Ovary (tissue), 7 donors: ENCODE measurements at regions not wholly inside any gene's neighbourhood (a gene's known extent, or its start where the extent isn't known, plus 50 kb on each side); places are given as distances from the start of the nearest gene placed in this dataset.

Experiments used
- DNase-seq, 5 donors: peaks; one replicate each; pipeline ENCODE4 v3.0.0-alpha.2; 2019 to 2020
- H3K27ac ChIP-seq, 2 donors: fragments of 200-600 bp; one replicate each; pipeline versions ENCODE4 v1.5.1 to v1.8.0; 2019 to 2022
- H3K27me3 ChIP-seq: fragments of 200-600 bp; one replicate; pipeline ENCODE4 v1.8.0; 2022
- H3K36me3 ChIP-seq: fragments of 200-600 bp; sonication (generic); one replicate; pipeline ENCODE4 v1.5.1; 2019
- H3K4me1 ChIP-seq: one replicate; pipeline ENCODE4 v1.8.1; 2013; ENCODE audit warnings: mild to moderate bottlenecking, moderate library complexity; ENCODE audit not compliant: insufficient read depth
- H3K4me3 ChIP-seq: fragments of 200-600 bp; sonication (generic); one replicate; pipeline ENCODE4 v1.5.1; 2017
- H3K9me3 ChIP-seq, 2 donors: fragments of 200-600 bp in 1 of 2; sonication (generic) in 1 of 2; one replicate each; pipeline versions ENCODE4 v1.5.1 to v1.8.1; 2013 to 2019; ENCODE audit warnings: mild to moderate bottlenecking in 1 of 2, moderate library complexity in 1 of 2
- CTCF ChIP-seq, 3 donors: fragments of 450-650 bp in 2 of 3; fragments of 200-600 bp in 1 of 3; IDR thresholded peaks; one replicate each; pipeline versions ENCODE4 v1.5.1 to v1.8.0; 2016 to 2022; ENCODE audit warnings: antibody characterized with exemption in 3 of 3, mild to moderate bottlenecking in 1 of 3
- EP300 ChIP-seq: sonication (generic); formaldehyde crosslinking; IDR thresholded peaks from one replicate; pipeline ENCODE4 v1.6.1; 2017; ENCODE audit warnings: antibody characterized with exemption
- POLR2A ChIP-seq: fragments of 450-650 bp; IDR thresholded peaks from one replicate; pipeline ENCODE4 v1.6.1; 2017; ENCODE audit warnings: antibody characterized with exemption, mild to moderate bottlenecking, moderate library complexity
- WGBS, 3 donors: extraction: QIAGEN DNeasy Blood & Tissue Kit in 1 of 3; methylation state at CpG; one replicate each; pipeline versions ENCODE4 v1.1.5 to v1.1.7; 2013 to 2017; 5-methylcytosine and 5-hydroxymethylcytosine counted together
- intact Hi-C, 4 donors: fragments of 100-400 bp; cut with DNase I; formaldehyde crosslinking; loops; one replicate each; pipeline versions ENCODE4 v1.11.0 to v1.15.1; 2022 to 2023
- donor health status: DM: no; HTN: no; CAD: no; lungs with moderate emphysema.
- donor health status: DM: no; HTN: no; CAD: no.
- donor health status: Bipolar disorder and iron deficiency.
- donor health status: DM: no; HTN: no; CAD: no.
- donor health status: DM: yes; HTN: yes; CAD: no.

- DNase-seq: no peak
- 70 to 85% (median 70%) methylated on average over 2 of the region's 2 CpGs for WGBS, 3 donors
- TF ChIP-seq POLR2A: no peak
- TF ChIP-seq EP300: no peak
- TF ChIP-seq CTCF (IDR thresholded peaks at IDR 0.05): no peak
Observed at GRCh38 chr1:166590161-166590560, 249.1 kb upstream of the POGK start.

GRCh38 chr1:166594646-166595045, 244.6 kb upstream of the POGK start:
- intact Hi-C loops: no loop called here
- H3K4me3 ChIP-seq: no peak overlapping the region
- 85 to 88% (median 86%) methylated on average over 3 of the region's 3 CpGs for WGBS, 3 donors

More at GRCh38 chr1:166590161-166590560, 249.1 kb upstream of the POGK start:
- H3K9me3 ChIP-seq: no peaks in the 10 kb centered on the region
- intact Hi-C loops: no loop called here
- H3K36me3 ChIP-seq: no peaks in the 10 kb centered on the region
- no peaks in the 10 kb centered on the region for H3K27me3 ChIP-seq
- no peaks in the 10 kb centered on the region for H3K4me1 ChIP-seq
- no peak overlapping the region for H3K27ac ChIP-seq
- H3K4me3 ChIP-seq: no peak overlapping the region

GRCh38 chr1:166597516-166597915, 241.8 kb upstream of the POGK start:
- no peak overlapping the region for H3K4me3 ChIP-seq

More at GRCh38 chr1:166594646-166595045, 244.6 kb upstream of the POGK start:
- no peak for TF ChIP-seq POLR2A
- TF ChIP-seq CTCF (IDR thresholded peaks at IDR 0.05): no peak
- TF ChIP-seq EP300: no peak
- no peak overlapping the region for H3K27ac ChIP-seq
- no peaks in the 10 kb centered on the region for H3K27me3 ChIP-seq
- H3K4me1 ChIP-seq: no peaks in the 10 kb centered on the region
- no peaks in the 10 kb centered on the region for H3K36me3 ChIP-seq
- DNase-seq: no peak
- H3K9me3 ChIP-seq: no peaks in the 10 kb centered on the region

GRCh38 chr1:166600574-166600973, 238.7 kb upstream of the POGK start:
- Histone ChIP-seq H3K4me3 (no peak overlapping the region), H3K36me3 (no peaks in the 10 kb centered on the region), H3K4me1 (no peaks in the 10 kb centered on the region), H3K9me3 (no peaks in the 10 kb centered on the region), H3K27me3 (no peaks in the 10 kb centered on the region), H3K27ac (no peak overlapping the region)
- no peak for DNase-seq
- no peak for TF ChIP-seq EP300
- TF ChIP-seq CTCF (IDR thresholded peaks at IDR 0.05): no peak
- no peak for TF ChIP-seq POLR2A
- intact Hi-C loops: no loop called here
- 40 to 45% (median 41%) methylated on average over 1 of the region's 1 CpG for WGBS, 3 donors

More at GRCh38 chr1:166597516-166597915, 241.8 kb upstream of the POGK start:
- Histone ChIP-seq H3K9me3 (no peaks in the 10 kb centered on the region), H3K36me3 (no peaks in the 10 kb centered on the region), H3K27me3 (no peaks in the 10 kb centered on the region), H3K27ac (no peak overlapping the region), H3K4me1 (no peaks in the 10 kb centered on the region)
- intact Hi-C loops: no loop called here
- TF ChIP-seq CTCF (IDR thresholded peaks at IDR 0.05) (no peak), POLR2A (no peak), EP300 (no peak)
- no peak for DNase-seq
